Epithelial cell of esophagus (primary cell): ENCODE measurements at regions not wholly inside any gene's neighbourhood (a gene's known extent, or its start where the extent isn't known, plus 50 kb on each side); places are given as distances from the start of the nearest gene placed in this dataset.

ENCODE experiments used
- DNase-seq: peaks from one replicate; pipeline ENCODE4 v3.0.0; 2010; ENCODE audit warnings: low read depth
- H3K4me3 ChIP-seq: 2 replicates; pipeline ENCODE4 v1.5.1; 2011; ENCODE audit warnings: mild to moderate bottlenecking, low read length, control low read depth
- CTCF ChIP-seq: IDR thresholded peaks from 2 replicates; pipeline ENCODE4 v1.5.1; 2011; ENCODE audit warnings: low read depth, mild to moderate bottlenecking, low read length, control low read depth, inconsistent platforms; ENCODE audit not compliant: insufficient read depth; ENCODE audit errors: missing control alignments

- H3K4me3 ChIP-seq, result no peak overlapping the region
- no peak for TF ChIP-seq CTCF
- DNase-seq, result no peak
Observed at GRCh38 chr10:108638225-108638624, 1285.1 kb downstream of the XPNPEP1 start.

DNA sequence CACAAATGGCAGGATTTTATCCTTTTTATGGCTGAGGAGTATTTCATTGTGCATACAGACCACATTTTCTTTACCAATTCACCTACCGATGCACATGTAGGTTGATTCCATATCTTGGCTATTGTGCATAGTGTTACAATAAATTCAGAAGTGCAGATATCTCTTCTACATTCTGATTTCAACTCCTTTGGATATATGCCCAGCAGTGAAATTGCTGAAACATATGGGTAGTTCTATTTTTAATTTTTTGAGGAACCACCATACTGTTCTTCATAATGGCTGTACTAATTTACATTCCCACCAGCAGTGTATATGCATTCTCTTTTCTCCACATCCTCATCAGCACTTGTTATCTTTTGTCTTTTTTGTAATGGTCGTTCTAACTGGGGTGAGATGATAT is 1290.3 kb downstream of the XPNPEP1 start:
- no peak overlapping the region for H3K4me3 ChIP-seq
- DNase-seq, result no peak
- no peak for TF ChIP-seq CTCF

DNA sequence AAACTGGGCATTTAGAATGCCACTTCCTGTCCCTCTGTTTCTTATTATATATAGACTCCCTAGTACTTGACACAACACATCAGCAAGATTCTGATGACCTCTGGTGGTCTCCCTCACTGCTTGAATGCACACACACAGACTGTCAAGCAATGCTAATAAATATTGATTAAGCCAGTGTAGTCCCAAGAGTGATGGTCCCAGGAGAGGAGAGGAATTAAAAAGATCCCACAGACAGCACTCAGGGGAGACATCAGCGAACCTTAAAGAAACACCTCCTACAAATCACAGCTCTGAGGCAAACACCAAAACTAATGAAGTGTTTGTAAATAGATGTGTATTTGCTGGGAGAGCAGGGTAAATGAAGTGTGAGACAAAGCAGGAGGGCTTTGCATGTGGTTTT is 1291.2 kb downstream of the XPNPEP1 start:
- TF ChIP-seq CTCF, result no peak
- DNase-seq, result no peak
- no peak overlapping the region for H3K4me3 ChIP-seq

- TF ChIP-seq CTCF, result no peak
- DNase-seq, result no peak
- H3K4me3 ChIP-seq, result no peak overlapping the region
Observed at GRCh38 chr10:108631332-108631731, 1292.0 kb downstream of the XPNPEP1 start.

- no peak for DNase-seq
- TF ChIP-seq CTCF, result no peak
- H3K4me3 ChIP-seq, result no peak overlapping the region
Observed at GRCh38 chr10:108629834-108630233, 1293.5 kb downstream of the XPNPEP1 start.

- DNase-seq, result no peak
- no peak overlapping the region for H3K4me3 ChIP-seq
- no peak for TF ChIP-seq CTCF
Observed at GRCh38 chr10:108624052-108624451, 1299.3 kb downstream of the XPNPEP1 start.

DNA sequence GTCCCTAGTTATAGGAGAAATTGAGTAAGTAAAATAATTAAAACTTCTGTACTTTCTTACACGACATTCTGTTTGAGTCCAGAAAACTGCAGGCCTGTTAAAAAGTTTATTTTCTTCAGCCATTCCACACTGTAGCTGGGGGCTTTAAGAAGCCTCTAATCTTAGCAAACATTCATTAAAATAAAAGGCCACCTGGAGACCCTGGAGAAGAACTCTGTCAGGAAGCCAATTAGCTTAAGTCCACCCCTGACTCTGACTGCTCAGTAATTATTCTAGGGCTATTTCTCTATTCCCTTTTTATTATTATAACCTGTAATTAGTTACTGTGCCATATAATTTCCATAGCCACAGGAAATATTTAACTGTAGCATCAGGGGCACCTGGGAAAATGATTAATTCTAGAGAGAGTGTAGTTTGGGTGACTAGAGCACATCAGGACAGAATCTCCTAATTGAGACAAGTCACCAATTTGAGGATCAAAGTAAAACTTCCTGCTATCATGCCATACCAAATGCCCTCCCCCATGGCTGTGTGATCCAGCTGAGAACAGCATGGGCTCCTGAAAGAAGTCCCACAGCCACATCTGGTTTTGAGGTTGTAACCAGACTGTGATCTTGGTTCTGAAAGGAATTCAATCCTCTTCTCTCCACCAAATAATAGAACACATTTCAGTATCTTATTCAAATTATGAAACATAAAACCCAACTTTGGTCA is 1302.3 kb downstream of the XPNPEP1 start:
- no peak overlapping the region for H3K4me3 ChIP-seq
- no peak for DNase-seq
- TF ChIP-seq CTCF, result no peak
